ENCODE measurements at regions not wholly inside any gene's neighbourhood (a gene's known extent, or its start where the extent isn't known, plus 50 kb on each side); places are given as distances from the start of the nearest gene placed in this dataset.

DNA sequence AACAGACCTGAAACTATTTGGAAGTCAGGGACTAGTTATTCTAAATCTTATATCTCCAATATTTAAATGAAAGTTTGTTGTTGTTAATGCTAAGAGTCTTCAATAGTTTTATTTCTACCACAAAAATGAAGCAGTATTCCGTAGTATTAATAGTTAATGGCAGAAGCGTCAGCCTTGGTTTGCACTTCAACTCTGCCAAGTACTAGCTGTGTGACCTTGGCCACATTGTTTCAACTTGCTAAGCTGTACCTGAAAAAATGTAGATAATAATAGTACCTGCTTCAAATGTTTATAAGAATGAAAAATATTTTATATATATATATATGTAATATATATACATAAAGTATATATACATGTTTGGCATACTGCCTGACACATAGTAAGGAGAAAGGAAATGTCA is 354.6 kb upstream of the SATB1 start:
- DNase-seq (ENCODE audit: low read depth in 2 of 2), result no peak
- TF ChIP-seq, protein P1, sequence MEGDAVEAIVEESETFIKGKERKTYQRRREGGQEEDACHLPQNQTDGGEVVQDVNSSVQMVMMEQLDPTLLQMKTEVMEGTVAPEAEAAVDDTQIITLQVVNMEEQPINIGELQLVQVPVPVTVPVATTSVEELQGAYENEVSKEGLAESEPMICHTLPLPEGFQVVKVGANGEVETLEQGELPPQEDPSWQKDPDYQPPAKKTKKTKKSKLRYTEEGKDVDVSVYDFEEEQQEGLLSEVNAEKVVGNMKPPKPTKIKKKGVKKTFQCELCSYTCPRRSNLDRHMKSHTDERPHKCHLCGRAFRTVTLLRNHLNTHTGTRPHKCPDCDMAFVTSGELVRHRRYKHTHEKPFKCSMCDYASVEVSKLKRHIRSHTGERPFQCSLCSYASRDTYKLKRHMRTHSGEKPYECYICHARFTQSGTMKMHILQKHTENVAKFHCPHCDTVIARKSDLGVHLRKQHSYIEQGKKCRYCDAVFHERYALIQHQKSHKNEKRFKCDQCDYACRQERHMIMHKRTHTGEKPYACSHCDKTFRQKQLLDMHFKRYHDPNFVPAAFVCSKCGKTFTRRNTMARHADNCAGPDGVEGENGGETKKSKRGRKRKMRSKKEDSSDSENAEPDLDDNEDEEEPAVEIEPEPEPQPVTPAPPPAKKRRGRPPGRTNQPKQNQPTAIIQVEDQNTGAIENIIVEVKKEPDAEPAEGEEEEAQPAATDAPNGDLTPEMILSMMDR (IDR thresholded peaks at IDR 0.05; ENCODE audit: low read depth, low read length), result no peak
- no peak overlapping the region for H3K4me3 ChIP-seq (replicated peaks in 1 of 2; ENCODE audit: low read depth in 2 of 2, low read length in 2 of 2)

DNA sequence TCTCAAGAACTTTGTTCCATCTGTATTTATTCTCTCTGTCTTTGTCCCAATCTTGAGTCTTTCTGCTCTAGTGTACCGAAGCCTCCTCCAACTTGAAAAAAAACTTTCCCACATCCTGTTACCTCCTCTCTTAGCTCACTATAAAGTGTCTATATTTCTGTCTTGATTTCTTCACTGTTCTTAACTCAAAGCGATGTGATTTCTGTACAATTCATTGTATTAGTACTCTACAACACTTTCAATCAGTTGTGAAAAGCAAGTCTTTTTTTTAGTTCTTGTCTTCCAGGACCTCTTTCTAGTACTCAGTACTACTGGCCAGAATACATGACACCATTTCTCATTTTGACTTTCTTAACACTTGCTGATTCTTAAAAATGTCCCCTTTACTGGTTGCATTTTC is 353.5 kb upstream of the SATB1 start:
- no peak overlapping the region for H3K4me3 ChIP-seq (replicated peaks in 1 of 2; ENCODE audit: low read depth in 2 of 2, low read length in 2 of 2)

DNA sequence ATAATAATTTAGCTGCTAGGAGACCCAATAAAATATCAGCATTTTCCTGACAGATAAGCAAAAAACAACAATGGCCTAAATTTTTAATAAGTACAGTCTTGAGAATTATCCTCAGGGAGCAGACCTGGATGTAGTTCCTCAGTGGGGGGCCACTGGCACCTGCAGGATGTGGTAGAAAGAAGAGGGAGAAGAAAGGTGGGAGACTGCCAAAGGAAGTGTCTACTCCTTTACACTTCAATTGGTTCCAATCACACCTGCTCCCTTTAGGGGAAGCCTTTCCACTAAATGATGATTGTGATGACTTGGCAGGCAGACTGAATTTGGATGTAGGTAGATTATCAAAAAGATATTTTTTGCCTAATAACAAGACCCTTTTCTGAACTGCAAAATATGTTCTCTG is 353.0 kb upstream of the SATB1 start:
- H3K4me3 ChIP-seq (replicated peaks in 1 of 2; ENCODE audit: low read depth in 2 of 2, low read length in 2 of 2), result no peak overlapping the region
- TF ChIP-seq, protein P1 (IDR thresholded peaks at IDR 0.05; ENCODE audit: low read depth, low read length), result no peak
- no peak for DNase-seq (ENCODE audit: low read depth in 2 of 2)

More for the DNA sequence above, 353.5 kb upstream of the SATB1 start:
- no peak for DNase-seq (ENCODE audit: low read depth in 2 of 2)
- TF ChIP-seq, protein P1 (IDR thresholded peaks at IDR 0.05; ENCODE audit: low read depth, low read length), result no peak

DNA sequence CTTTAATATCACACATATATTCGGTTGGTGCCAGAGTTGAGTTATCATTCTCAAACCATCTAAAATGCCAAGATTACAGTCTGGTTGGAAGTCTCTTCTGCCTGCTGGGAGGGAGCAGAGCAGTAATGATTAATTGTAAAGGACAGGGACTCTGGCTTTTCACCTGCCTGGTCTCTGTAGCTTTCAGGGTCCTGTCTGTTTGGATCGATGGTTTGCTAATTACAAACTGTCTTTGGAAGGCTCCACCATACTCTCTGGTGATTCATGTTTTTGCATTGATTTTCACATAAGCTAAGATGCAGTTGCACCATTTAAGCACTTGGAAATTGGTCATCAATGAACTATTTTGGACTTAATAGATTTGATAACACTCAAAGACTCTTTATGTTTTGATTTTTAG is 350.4 kb upstream of the SATB1 start:
- H3K4me3 ChIP-seq (replicated peaks in 1 of 2; ENCODE audit: low read depth in 2 of 2, low read length in 2 of 2), result no peak overlapping the region
- TF ChIP-seq, protein P1 (IDR thresholded peaks at IDR 0.05; ENCODE audit: low read depth, low read length), result no peak
- no peak for DNase-seq (ENCODE audit: low read depth in 2 of 2)

DNA sequence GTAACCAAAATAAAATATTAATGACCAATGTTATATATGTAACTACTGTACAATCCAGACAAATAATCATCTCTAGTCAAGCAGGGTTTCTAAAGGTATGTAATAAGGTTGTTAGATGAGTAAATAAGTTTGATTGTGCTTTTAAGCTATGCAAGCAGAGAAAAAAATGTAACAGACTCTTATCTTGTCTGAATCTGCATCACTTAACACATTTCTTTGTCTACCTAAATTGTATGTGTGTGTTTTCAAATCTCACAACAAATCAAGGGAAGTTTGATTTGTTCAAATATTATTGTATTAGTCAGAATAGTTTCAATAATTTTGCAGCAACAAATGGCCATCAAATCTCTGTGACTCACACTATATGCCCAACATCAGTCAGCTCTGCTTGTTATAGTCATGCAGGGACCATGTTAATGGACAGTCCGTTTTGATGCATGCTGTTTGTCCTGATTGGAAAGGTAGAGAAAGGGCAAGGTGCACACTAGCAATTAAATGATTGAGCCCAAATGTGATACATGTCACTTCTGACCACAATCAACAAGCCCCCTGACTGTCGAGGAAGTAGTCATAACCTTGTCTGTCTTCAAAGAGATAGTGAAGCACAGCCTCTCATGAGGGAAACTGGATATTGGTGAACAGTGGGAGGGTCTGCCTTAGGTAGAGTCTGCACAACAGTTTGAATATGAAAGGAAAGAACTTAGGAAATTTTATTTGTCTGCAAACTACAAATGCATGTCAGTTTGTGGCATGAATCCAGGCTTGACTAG is 349.4 kb upstream of the SATB1 start:
- H3K4me3 ChIP-seq (replicated peaks in 1 of 2; ENCODE audit: low read depth in 2 of 2, low read length in 2 of 2), result no peak overlapping the region
- DNase-seq (ENCODE audit: low read depth in 2 of 2), result no peak
- TF ChIP-seq, protein P1 (IDR thresholded peaks at IDR 0.05; ENCODE audit: low read depth, low read length), result no peak

DNA sequence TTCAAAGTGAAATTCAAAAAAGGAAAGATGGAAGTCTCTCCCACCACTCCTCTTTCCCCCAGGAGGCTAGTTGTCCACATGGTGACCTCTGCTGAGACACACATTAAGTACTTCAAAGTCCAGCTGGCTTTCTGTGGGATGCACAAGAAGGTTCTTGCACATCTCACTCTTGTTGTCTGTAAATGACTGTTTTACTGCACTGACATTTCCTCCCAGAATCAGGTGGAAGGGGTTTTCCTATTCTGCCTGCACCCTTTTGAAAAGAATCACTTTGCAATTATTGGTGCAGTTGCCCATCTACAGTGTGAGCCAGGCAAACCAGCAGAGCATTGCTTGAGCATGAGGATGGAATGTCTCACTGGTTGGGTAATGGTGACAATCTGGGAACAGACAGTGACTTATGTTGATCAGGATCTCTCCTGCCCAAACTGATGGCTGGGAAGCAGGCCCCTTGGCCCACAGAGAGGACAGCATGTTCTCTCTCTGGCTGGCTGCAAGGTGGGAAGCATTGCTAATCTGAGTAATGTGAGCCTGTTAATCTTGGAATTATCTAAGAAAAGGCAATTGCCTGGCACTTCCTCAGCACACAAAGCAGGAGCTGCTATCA is 347.7 kb upstream of the SATB1 start:
- no peak for DNase-seq (ENCODE audit: low read depth in 2 of 2)
- no peak overlapping the region for H3K4me3 ChIP-seq (replicated peaks in 1 of 2; ENCODE audit: low read depth in 2 of 2, low read length in 2 of 2)
- TF ChIP-seq, protein P1 (IDR thresholded peaks at IDR 0.05; ENCODE audit: low read depth, low read length), result no peak
